HFFc6 (cell line): ENCODE measurements at regions not wholly inside any gene's neighbourhood (a gene's known extent, or its start where the extent isn't known, plus 50 kb on each side); places are given as distances from the start of the nearest gene placed in this dataset.

Experiments
- DNase-seq: peaks from one replicate; pipeline ENCODE4 v3.0.0-alpha.2; 2018
- H3K27ac Mint-ChIP-seq: 2 replicates; pipeline ENCODE4 v1.8.0; 2020; ENCODE audit warnings: mild to moderate bottlenecking, mixed read lengths
- H3K27me3 Mint-ChIP-seq: 2 replicates; pipeline ENCODE4 v1.8.0; 2021; ENCODE audit warnings: mild to moderate bottlenecking, moderate library complexity, mixed read lengths; ENCODE audit not compliant: insufficient read depth
- H3K36me3 Mint-ChIP-seq: 2 replicates; pipeline ENCODE4 v1.8.0; 2021; ENCODE audit warnings: low read depth, mixed read lengths
- H3K4me1 Mint-ChIP-seq: 2 replicates; pipeline ENCODE4 v1.8.0; 2020; ENCODE audit warnings: low read depth, mixed read lengths
- H3K4me3 Mint-ChIP-seq: 2 replicates; pipeline ENCODE4 v1.8.0; 2020; ENCODE audit warnings: mild to moderate bottlenecking, moderate library complexity, mixed read lengths
- H3K9me3 Mint-ChIP-seq: 2 replicates; pipeline ENCODE4 v1.8.0; 2020; ENCODE audit warnings: mild to moderate bottlenecking, mixed read lengths
- TF ChIP-seq, protein P1 (sequence below): fragments of 200-600 bp; sonication (generic); IDR thresholded peaks from 2 replicates; pipeline ENCODE4 v1.5.0; 2021; ENCODE audit warnings: antibody characterized with exemption, mild to moderate bottlenecking

DNA sequence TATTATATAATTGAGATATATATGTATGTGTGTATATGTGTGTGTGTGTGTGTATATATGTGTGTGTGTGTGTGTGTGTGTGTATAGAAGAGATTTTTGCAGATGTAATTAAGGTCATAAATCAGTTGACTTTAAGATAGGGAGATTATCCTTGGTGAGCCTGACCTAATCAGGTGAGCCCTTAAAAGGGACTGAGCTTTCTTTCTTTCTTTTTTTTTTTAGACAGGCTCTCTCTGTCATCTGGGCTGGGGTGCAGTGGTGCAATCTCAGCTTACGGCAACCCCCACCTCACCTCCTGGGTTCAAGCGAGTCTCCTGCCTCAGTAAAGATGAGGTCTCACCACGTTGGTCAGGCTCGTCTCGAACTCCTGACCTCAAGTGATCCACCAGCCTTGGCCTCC lies 155.1 kb upstream of the RASGEF1B start:
- H3K27me3 Mint-ChIP-seq: no peaks in the 10 kb centered on the region
- H3K36me3 Mint-ChIP-seq: no peaks in the 10 kb centered on the region; the same call in 1 of the 2 replicates
- H3K4me3 Mint-ChIP-seq: no peak overlapping the region
- no peak overlapping the region for H3K27ac Mint-ChIP-seq
- H3K9me3 Mint-ChIP-seq: peaks cover 38% of the 10 kb centered on the region
- DNase-seq: no peak
- H3K4me1 Mint-ChIP-seq: no peaks in the 10 kb centered on the region
- TF ChIP-seq, protein P1, sequence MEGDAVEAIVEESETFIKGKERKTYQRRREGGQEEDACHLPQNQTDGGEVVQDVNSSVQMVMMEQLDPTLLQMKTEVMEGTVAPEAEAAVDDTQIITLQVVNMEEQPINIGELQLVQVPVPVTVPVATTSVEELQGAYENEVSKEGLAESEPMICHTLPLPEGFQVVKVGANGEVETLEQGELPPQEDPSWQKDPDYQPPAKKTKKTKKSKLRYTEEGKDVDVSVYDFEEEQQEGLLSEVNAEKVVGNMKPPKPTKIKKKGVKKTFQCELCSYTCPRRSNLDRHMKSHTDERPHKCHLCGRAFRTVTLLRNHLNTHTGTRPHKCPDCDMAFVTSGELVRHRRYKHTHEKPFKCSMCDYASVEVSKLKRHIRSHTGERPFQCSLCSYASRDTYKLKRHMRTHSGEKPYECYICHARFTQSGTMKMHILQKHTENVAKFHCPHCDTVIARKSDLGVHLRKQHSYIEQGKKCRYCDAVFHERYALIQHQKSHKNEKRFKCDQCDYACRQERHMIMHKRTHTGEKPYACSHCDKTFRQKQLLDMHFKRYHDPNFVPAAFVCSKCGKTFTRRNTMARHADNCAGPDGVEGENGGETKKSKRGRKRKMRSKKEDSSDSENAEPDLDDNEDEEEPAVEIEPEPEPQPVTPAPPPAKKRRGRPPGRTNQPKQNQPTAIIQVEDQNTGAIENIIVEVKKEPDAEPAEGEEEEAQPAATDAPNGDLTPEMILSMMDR: no peak

DNA sequence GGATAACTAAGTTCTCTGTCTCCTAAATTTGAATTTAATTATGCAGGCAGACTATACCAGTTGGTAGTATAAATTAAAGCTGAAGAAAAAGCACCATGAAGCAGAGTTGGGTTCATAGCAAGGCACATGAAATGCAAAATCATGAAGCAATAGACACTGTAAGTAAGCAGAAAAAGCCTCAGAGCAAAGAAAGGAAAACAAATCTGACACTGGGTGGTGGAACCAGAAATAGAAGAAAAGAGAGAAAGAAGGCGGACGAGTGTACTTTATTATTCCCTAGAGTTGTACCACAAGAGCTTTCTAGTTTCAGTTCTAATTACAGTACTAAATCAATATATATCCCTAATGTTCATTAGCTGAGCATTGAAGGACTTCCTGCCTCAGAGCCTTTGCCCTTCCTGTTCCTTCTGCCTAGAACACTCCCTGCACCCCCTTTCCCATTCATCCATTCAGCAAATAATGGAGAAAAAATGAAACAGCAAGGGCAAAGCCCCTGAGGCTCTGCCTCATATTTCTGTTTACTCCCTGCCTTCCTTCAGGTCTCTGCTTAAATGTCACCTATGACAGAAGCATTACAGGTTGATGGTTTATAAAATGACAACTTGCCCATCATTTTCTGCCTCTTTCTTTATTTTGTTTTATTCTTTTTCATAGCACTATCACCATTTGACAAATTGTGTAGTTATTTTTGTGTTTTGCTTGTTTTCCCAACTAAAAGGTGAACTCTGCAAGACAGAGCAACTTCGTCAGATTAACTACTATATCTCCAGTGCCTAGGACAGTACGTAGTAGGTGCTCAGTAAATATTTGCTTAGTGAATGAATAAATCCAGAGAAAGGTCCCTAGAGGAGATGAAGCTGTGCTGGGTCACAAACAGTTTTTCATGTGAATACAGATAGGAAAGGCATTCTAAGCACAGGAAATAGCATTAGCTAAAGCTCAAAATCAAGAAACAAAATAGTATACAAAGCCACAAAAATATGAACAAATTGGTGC lies 154.0 kb upstream of the RASGEF1B start:
- TF ChIP-seq, protein P1: no peak
- Mint-ChIP-seq H3K27ac (no peak overlapping the region), H3K27me3 (no peaks in the 10 kb centered on the region), H3K4me3 (no peak overlapping the region), H3K36me3 (no peaks in the 10 kb centered on the region; the same call in 1 of the 2 replicates), H3K9me3 (peaks cover 36% of the 10 kb centered on the region), H3K4me1 (no peaks in the 10 kb centered on the region)
- DNase-seq: no peak

DNA sequence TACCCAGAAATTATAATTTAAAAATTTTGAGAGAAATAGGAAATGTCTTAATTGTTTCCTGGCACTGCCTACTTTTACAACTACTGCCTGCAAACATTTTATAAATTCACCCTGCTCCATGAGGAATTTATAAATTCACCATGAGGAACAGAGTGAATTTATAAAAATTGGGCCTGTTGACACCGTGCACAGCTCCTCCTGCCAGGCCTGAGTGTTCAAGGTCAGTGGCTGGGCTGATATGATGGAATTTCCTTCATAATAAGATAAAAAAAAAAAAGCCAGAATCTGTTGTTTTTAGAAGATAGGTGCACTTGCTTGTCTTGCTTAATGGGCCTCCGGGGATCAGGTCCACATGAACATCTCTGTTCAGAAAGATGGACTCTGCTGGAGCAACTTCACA lies 151.7 kb upstream of the RASGEF1B start:
- H3K27ac Mint-ChIP-seq: no peak overlapping the region
- no peaks in the 10 kb centered on the region for H3K27me3 Mint-ChIP-seq
- no peaks in the 10 kb centered on the region for H3K4me1 Mint-ChIP-seq
- no peak overlapping the region for H3K4me3 Mint-ChIP-seq
- no peak for DNase-seq
- H3K9me3 Mint-ChIP-seq: peaks cover 38% of the 10 kb centered on the region
- TF ChIP-seq, protein P1: no peak
- H3K36me3 Mint-ChIP-seq: no peaks in the 10 kb centered on the region

DNA sequence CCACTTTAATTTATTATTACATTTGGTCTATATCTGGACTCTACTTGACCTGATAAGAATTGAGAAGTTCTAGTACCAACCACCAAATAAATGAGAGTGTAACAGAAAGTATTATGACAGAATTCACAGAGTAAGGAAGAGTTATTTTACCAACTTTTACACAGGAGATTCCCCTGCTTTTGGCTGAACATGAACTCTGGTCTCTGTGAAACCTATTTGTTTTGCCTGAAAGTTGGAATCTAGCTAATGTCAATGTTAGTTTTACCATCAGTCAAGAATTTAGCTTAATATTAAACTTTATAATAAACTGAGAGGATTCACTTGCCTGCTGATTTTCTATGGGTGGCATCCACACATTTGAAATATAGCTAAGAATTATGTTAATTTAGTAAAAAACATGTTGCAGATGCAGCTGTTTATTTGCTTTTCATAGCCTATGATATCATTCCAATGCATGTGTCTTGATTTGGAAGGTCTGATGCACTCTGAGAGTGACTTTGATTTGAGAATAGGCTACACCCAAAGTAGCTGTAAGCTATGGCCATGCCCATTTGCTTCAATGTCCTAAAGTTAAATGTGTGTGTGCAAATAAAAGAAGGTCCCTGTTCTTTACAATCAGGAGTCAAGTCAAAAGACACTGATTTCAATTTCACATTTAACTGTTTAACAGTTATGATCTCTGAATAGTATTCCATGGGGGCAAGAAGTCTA lies 150.9 kb upstream of the RASGEF1B start:
- no peaks in the 10 kb centered on the region for H3K36me3 Mint-ChIP-seq
- TF ChIP-seq, protein P1: no peak
- H3K27ac Mint-ChIP-seq: no peak overlapping the region
- no peak overlapping the region for H3K4me3 Mint-ChIP-seq
- no peaks in the 10 kb centered on the region for H3K4me1 Mint-ChIP-seq
- H3K27me3 Mint-ChIP-seq: no peaks in the 10 kb centered on the region
- peaks cover 32% of the 10 kb centered on the region for H3K9me3 Mint-ChIP-seq
- DNase-seq: no peak

DNA sequence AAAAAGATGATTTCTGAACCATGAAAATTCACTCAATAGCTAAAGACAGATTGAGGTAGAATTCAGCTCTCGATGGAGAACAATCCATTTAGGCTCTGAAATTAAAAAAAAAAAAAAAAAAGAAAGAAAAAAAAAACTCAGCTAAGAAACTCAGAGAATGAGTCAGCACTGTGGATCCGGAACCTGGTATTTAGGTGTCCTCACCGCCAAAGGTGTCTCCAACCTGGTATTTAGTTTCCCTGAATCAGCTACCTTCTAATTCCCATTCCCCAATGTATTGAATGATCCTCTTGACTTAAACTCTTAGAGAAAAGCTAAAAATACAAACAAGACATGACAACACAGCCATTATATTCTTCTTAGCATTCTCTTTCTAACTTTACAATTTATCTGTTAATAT lies 150.3 kb upstream of the RASGEF1B start:
- no peaks in the 10 kb centered on the region for H3K36me3 Mint-ChIP-seq
- H3K27me3 Mint-ChIP-seq: no peaks in the 10 kb centered on the region
- H3K9me3 Mint-ChIP-seq: peaks cover 34% of the 10 kb centered on the region

More for the DNA sequence above, 150.3 kb upstream of the RASGEF1B start:
- Mint-ChIP-seq H3K27ac (no peak overlapping the region), H3K4me3 (no peak overlapping the region), H3K4me1 (no peaks in the 10 kb centered on the region)
- TF ChIP-seq, protein P1: no peak
- DNase-seq: no peak
